Gastroesophageal sphincter (tissue), 3 donors: ENCODE measurements at regions not wholly inside any gene's neighbourhood (a gene's known extent, or its start where the extent isn't known, plus 50 kb on each side); places are given as distances from the start of the nearest gene placed in this dataset.

ENCODE experiments used
- EP300 ChIP-seq: sonication (generic); formaldehyde crosslinking; IDR thresholded peaks from one replicate; pipeline ENCODE4 v1.6.1; 2017; ENCODE audit warnings: antibody characterized with exemption, mild to moderate bottlenecking
- POLR2AphosphoS5 ChIP-seq: sonication (generic); formaldehyde crosslinking; IDR thresholded peaks from one replicate; pipeline ENCODE4 v1.6.1; 2017; ENCODE audit warnings: antibody characterized with exemption
- TF ChIP-seq, protein P1 (sequence below), 4 experiments: fragments of 200-600 bp in 2 of 4; fragments of 450-650 bp in 2 of 4; sonication (generic) in 1 of 4; IDR thresholded peaks; one replicate each; pipeline ENCODE4 v1.5.1; 2017 to 2019; ENCODE audit warnings: antibody characterized with exemption in 4 of 4, mild to moderate bottlenecking in 2 of 4, moderate library complexity in 2 of 4

- TF ChIP-seq, protein P1, sequence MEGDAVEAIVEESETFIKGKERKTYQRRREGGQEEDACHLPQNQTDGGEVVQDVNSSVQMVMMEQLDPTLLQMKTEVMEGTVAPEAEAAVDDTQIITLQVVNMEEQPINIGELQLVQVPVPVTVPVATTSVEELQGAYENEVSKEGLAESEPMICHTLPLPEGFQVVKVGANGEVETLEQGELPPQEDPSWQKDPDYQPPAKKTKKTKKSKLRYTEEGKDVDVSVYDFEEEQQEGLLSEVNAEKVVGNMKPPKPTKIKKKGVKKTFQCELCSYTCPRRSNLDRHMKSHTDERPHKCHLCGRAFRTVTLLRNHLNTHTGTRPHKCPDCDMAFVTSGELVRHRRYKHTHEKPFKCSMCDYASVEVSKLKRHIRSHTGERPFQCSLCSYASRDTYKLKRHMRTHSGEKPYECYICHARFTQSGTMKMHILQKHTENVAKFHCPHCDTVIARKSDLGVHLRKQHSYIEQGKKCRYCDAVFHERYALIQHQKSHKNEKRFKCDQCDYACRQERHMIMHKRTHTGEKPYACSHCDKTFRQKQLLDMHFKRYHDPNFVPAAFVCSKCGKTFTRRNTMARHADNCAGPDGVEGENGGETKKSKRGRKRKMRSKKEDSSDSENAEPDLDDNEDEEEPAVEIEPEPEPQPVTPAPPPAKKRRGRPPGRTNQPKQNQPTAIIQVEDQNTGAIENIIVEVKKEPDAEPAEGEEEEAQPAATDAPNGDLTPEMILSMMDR (IDR thresholded peaks at IDR 0.05) = no peak
- no peak for TF ChIP-seq EP300
- no peak for TF ChIP-seq POLR2AphosphoS5
These were observed 1649.6 kb downstream of the LRRC4C start for GRCh38 chr11:39809833-39810232.
